ENCODE measurements at regions not wholly inside any gene's neighbourhood (a gene's known extent, or its start where the extent isn't known, plus 50 kb on each side); places are given as distances from the start of the nearest gene placed in this dataset.

- TF ChIP-seq CTCF (IDR thresholded peaks at IDR 0.05; ENCODE audit: low read depth, low read length) = no peak
- no peak for DNase-seq (ENCODE audit: extremely low read depth, low read depth)
Observed at GRCh38 chr10:2631557-2632205, 435.7 kb upstream of the PFKP start.

GRCh38 chr10:2628705-2629104 lies 438.6 kb upstream of the PFKP start:
- TF ChIP-seq CTCF (IDR thresholded peaks at IDR 0.05; ENCODE audit: low read depth, low read length) = no peak
- DNase-seq (ENCODE audit: extremely low read depth, low read depth) = no peak

GRCh38 chr10:2627969-2628368 lies 439.4 kb upstream of the PFKP start:
- TF ChIP-seq CTCF (IDR thresholded peaks at IDR 0.05; ENCODE audit: low read depth, low read length) = no peak
- DNase-seq (ENCODE audit: extremely low read depth, low read depth) = no peak

- DNase-seq (ENCODE audit: extremely low read depth, low read depth) = no peak
- no peak for TF ChIP-seq CTCF (IDR thresholded peaks at IDR 0.05; ENCODE audit: low read depth, low read length)
Observed at GRCh38 chr10:2625094-2625493, 442.3 kb upstream of the PFKP start.

GRCh38 chr10:2623675-2624274 lies 443.6 kb upstream of the PFKP start:
- no peak for DNase-seq (ENCODE audit: extremely low read depth, low read depth)
- no peak for TF ChIP-seq CTCF (IDR thresholded peaks at IDR 0.05; ENCODE audit: low read depth, low read length)

GRCh38 chr10:2620827-2621521 lies 446.4 kb upstream of the PFKP start:
- no peak for DNase-seq (ENCODE audit: extremely low read depth, low read depth)
- TF ChIP-seq CTCF (IDR thresholded peaks at IDR 0.05; ENCODE audit: low read depth, low read length) = no peak

- DNase-seq (ENCODE audit: extremely low read depth, low read depth) = no peak
- no peak for TF ChIP-seq CTCF (IDR thresholded peaks at IDR 0.05; ENCODE audit: low read depth, low read length)
Observed at GRCh38 chr10:2619916-2620315, 447.4 kb upstream of the PFKP start.
